HEK293T (cell line): ENCODE measurements at regions not wholly inside any gene's neighbourhood (a gene's known extent, or its start where the extent isn't known, plus 50 kb on each side); places are given as distances from the start of the nearest gene placed in this dataset.

ENCODE experiments used
- CTCF ChIA-PET: fragments of 350-600 bp; formaldehyde crosslinking; extraction: SDS; loops from one replicate; lab custom pipeline; 2021; ENCODE audit warnings: antibody characterized with exemption, inconsistent platforms; lab: Yijun Ruan, JAX
- POLR2A ChIA-PET: fragments of 350-600 bp; formaldehyde crosslinking; extraction: SDS; loops from one replicate; lab custom pipeline; 2020; ENCODE audit warnings: antibody characterized with exemption, inconsistent platforms; lab: Yijun Ruan, JAX
- DNase-seq: peaks from one replicate; pipeline ENCODE4 v3.0.0; 2012; ENCODE audit warnings: mixed read lengths; ENCODE audit errors: extremely low spot score
- ARNT ChIP-seq: fragments of 450-650 bp; IDR thresholded peaks from 2 replicates; pipeline ENCODE4 v1.6.1; 2017; ENCODE audit warnings: mild to moderate bottlenecking
- BHLHE40 ChIP-seq: fragments of 450-650 bp; IDR thresholded peaks from 2 replicates; pipeline ENCODE4 v1.6.1; 2016; ENCODE audit warnings: mild to moderate bottlenecking, moderate library complexity, borderline replicate concordance
- CTBP1 ChIP-seq: fragments of 450-650 bp; IDR thresholded peaks from 2 replicates; pipeline ENCODE4 v1.6.1; 2016; ENCODE audit warnings: borderline replicate concordance
- ELF4 ChIP-seq: fragments of 450-650 bp; IDR thresholded peaks from 2 replicates; pipeline ENCODE4 v1.6.1; 2017; ENCODE audit warnings: antibody characterized with exemption
- FOXA1 ChIP-seq: fragments of 450-650 bp; IDR thresholded peaks from 2 replicates; pipeline ENCODE4 v1.6.1; 2016; ENCODE audit warnings: mild to moderate bottlenecking
- FOXK2 ChIP-seq: fragments of 450-650 bp; IDR thresholded peaks from 2 replicates; pipeline ENCODE4 v1.6.1; 2016; ENCODE audit warnings: mild to moderate bottlenecking
- FOXM1 ChIP-seq: fragments of 450-650 bp; IDR thresholded peaks from 2 replicates; pipeline ENCODE4 v1.6.1; 2017; ENCODE audit warnings: mild to moderate bottlenecking, borderline replicate concordance
- HDGF ChIP-seq: fragments of 450-650 bp; IDR thresholded peaks from 2 replicates; pipeline ENCODE4 v1.6.1; 2017; ENCODE audit warnings: antibody characterized with exemption, borderline replicate concordance
- L3MBTL2 ChIP-seq: fragments of 450-650 bp; conservative IDR thresholded peaks from 2 replicates; pipeline ENCODE4 v1.6.1; 2016; ENCODE audit warnings: mild to moderate bottlenecking
- LEF1 ChIP-seq: fragments of 450-650 bp; IDR thresholded peaks from 2 replicates; pipeline ENCODE4 v1.6.1; 2017; ENCODE audit warnings: mild to moderate bottlenecking, borderline replicate concordance
- NFRKB ChIP-seq: fragments of 450-650 bp; IDR thresholded peaks from 2 replicates; pipeline ENCODE4 v1.6.1; 2016; ENCODE audit warnings: mild to moderate bottlenecking, moderate library complexity
- SP1 ChIP-seq: fragments of 450-650 bp; IDR thresholded peaks from 2 replicates; pipeline ENCODE4 v1.6.1; 2017
- SUZ12 ChIP-seq: fragments of 450-650 bp; IDR thresholded peaks from 2 replicates; pipeline ENCODE4 v1.6.1; 2016; ENCODE audit warnings: mild to moderate bottlenecking
- TARDBP ChIP-seq: fragments of 450-650 bp; IDR thresholded peaks from 2 replicates; pipeline ENCODE4 v1.6.1; 2016
- ZNF384 ChIP-seq: fragments of 450-650 bp; IDR thresholded peaks from 2 replicates; pipeline ENCODE4 v1.6.1; 2016
- TF ChIP-seq, protein P1 (sequence below): fragments of 450-650 bp; IDR thresholded peaks from 2 replicates; pipeline ENCODE4 v1.6.1; 2016

DNA sequence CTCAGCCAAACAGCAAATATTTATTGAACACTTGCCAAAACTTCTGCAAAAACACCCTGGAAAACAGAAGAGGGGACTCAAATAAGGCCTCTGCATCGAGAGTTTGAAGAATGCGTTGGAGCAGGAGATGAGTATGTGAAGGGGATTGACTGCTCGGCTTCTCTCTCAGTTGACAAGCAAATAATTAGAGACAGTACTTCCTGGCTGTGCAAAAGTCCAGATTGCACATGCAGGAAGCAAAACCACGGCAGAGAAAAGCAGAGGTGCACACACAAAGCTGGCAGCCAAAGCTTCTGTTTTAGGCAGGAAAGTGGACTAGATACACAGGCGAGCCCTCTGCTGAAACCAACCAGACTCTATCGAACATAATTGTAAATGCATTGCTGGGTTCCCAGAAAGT, 343.6 kb upstream of the MGMT start:
- CTCF ChIA-PET: no interaction called here
- TF ChIP-seq FOXA1 (no peak), SUZ12 (no peak), SP1 (no peak), ELF4 (no peak), TARDBP (no peak), CTBP1 (no peak), NFRKB (no peak), HDGF (no peak), BHLHE40 (no peak)
- TF ChIP-seq, protein P1, sequence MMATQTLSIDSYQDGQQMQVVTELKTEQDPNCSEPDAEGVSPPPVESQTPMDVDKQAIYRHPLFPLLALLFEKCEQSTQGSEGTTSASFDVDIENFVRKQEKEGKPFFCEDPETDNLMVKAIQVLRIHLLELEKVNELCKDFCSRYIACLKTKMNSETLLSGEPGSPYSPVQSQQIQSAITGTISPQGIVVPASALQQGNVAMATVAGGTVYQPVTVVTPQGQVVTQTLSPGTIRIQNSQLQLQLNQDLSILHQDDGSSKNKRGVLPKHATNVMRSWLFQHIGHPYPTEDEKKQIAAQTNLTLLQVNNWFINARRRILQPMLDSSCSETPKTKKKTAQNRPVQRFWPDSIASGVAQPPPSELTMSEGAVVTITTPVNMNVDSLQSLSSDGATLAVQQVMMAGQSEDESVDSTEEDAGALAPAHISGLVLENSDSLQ: no peak
- DNase-seq: no peak
- POLR2A ChIA-PET: no interaction called here

DNA sequence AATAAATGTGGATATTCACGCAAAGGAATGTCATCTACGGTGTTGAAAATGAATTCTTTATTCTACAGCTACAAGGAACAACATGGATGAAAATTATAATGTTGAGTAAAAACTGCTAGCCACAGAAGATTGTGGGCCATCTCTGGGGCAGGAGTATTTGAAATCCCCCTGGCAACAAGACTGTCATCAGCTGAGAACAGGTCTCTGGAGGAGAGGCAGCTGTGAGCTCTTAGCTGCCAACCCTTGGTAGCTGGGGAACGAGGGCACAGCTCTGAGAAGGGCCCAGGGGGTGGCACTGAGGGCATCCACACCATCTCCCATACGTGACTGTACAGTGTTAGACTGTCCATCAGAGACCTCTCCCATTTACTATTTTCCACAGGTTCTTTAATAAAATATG, 340.1 kb upstream of the MGMT start:
- POLR2A ChIA-PET: no interaction called here
- no peak for TF ChIP-seq ZNF384
- CTCF ChIA-PET: no interaction called here
- DNase-seq: no peak

GRCh38 chr10:129131457-129132132, 335.4 kb upstream of the MGMT start:
- ChIA-PET CTCF (no interaction called here), POLR2A (no interaction called here)
- TF ChIP-seq FOXA1 (no peak), FOXK2 (no peak), HDGF (no peak), SUZ12 (no peak), LEF1 (no peak), TARDBP (no peak), NFRKB (no peak)
- TF ChIP-seq, protein P1: no peak
- no peak for DNase-seq

DNA sequence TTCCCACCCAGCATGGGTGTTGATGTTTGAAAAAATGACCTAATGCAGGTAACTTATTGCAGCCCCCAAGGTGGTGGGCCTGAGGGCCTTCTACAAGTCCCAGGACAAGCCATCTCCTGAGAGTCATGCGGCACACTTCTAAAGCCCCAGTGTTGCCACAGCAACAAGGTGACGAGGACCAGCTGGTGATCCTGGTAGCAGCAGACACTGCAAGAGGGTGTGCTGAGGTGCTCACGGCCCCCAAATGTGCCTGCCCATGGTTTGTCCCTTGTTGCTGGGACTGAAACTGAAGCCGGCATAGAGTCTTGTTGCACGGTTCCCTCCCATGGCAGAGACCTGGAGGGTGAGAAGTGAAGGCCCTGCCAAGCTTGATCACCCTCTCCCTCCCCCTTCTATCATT, 333.2 kb upstream of the MGMT start:
- TF ChIP-seq SUZ12 (no peak), FOXA1 (no peak), L3MBTL2 (no peak), ZNF384 (no peak), NFRKB (no peak), LEF1 (no peak), HDGF (no peak), ELF4 (no peak), FOXK2 (no peak), TARDBP (no peak), ARNT (no peak), SP1 (no peak), BHLHE40 (no peak)

DNA sequence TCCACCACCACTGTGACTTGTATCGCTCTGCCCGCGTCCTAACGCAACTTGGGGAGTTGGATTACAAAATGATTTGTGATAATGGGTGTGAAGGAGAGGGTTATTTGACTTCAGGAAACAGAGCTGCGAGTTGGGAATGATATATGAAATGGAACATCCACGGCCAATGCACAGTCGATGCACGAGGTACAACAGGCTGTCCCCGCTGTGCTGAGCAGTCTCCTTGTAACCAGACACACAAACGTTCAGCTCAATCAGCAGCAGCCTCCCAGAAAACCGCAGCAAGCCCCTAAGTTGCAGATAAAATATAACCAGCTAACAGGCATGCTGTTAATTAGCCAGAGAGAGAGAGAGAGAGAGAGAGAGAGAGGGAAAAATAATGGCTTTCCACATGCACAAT, 332.7 kb upstream of the MGMT start:
- CTCF ChIA-PET: no interaction called here
- TF ChIP-seq L3MBTL2 (no peak), FOXA1 (no peak), HDGF (no peak), FOXK2 (no peak), FOXM1 (no peak), LEF1 (no peak), SUZ12 (no peak), CTBP1 (no peak), ELF4 (no peak)
- TF ChIP-seq, protein P1: no peak
- POLR2A ChIA-PET: no interaction called here
- DNase-seq: no peak

More for the DNA sequence above, 333.2 kb upstream of the MGMT start:
- ChIA-PET CTCF (no interaction called here), POLR2A (no interaction called here)
- DNase-seq: no peak

GRCh38 chr10:129135624-129136023, 331.4 kb upstream of the MGMT start:
- no peak for DNase-seq
- ChIA-PET POLR2A (no interaction called here), CTCF (no interaction called here)
- TF ChIP-seq ELF4 (no peak), BHLHE40 (no peak), FOXM1 (no peak), CTBP1 (no peak), L3MBTL2 (no peak), HDGF (no peak), SP1 (no peak), LEF1 (no peak), SUZ12 (no peak), TARDBP (no peak), FOXK2 (no peak), ARNT (no peak), ZNF384 (no peak), FOXA1 (no peak), NFRKB (no peak)
- TF ChIP-seq, protein P1: no peak
